OCI-LY7 (cell line): ENCODE measurements at regions not wholly inside any gene's neighbourhood (a gene's known extent, or its start where the extent isn't known, plus 50 kb on each side); places are given as distances from the start of the nearest gene placed in this dataset.

ENCODE experiments used
- EZH2phosphoT487 ChIP-seq: fragments of 200-600 bp; sonication (generic); IDR thresholded peaks from 2 replicates; pipeline ENCODE4 v1.6.1; 2018; ENCODE audit warnings: low read depth, borderline replicate concordance, mild to moderate bottlenecking, mixed run types, antibody characterized with exemption, low read length, moderate library complexity, mixed read lengths
- TF ChIP-seq, protein P1 (sequence below): fragments of 200-600 bp; sonication (generic); conservative IDR thresholded peaks from 2 replicates; pipeline ENCODE4 v1.5.1; 2014; ENCODE audit warnings: mild to moderate bottlenecking, antibody characterized with exemption, low read length, moderate library complexity, mixed read lengths

GRCh38 chrX:9258421-9259104 lies 206.3 kb upstream of the TBL1X start:
- TF ChIP-seq, protein P1, sequence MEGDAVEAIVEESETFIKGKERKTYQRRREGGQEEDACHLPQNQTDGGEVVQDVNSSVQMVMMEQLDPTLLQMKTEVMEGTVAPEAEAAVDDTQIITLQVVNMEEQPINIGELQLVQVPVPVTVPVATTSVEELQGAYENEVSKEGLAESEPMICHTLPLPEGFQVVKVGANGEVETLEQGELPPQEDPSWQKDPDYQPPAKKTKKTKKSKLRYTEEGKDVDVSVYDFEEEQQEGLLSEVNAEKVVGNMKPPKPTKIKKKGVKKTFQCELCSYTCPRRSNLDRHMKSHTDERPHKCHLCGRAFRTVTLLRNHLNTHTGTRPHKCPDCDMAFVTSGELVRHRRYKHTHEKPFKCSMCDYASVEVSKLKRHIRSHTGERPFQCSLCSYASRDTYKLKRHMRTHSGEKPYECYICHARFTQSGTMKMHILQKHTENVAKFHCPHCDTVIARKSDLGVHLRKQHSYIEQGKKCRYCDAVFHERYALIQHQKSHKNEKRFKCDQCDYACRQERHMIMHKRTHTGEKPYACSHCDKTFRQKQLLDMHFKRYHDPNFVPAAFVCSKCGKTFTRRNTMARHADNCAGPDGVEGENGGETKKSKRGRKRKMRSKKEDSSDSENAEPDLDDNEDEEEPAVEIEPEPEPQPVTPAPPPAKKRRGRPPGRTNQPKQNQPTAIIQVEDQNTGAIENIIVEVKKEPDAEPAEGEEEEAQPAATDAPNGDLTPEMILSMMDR: no peak
- no peak for TF ChIP-seq EZH2phosphoT487
